ENCODE measurements at regions not wholly inside any gene's neighbourhood (a gene's known extent, or its start where the extent isn't known, plus 50 kb on each side); places are given as distances from the start of the nearest gene placed in this dataset.

DNA sequence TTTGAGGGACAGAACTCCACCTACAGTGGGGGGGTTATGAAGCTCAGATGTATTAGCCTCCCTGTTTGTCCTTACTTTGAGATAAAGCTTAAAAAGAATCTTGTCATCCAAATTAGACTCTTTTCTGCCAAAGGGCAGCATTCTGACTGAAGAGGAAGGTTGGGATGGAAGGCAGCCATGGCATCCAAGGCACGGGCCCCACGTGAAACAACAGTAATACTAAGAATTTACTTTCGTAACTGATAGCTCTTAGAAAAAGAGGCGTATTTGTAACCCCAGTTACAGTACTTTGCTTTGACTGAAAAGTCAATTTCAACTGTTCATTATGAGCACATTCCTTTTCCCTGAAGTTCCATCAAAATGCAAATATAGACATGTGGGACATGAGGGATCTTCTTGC, 168.5 kb downstream of the ARRDC3 start:
- Histone ChIP-seq H3K4me3 (ENCODE audit: insufficient read depth, low read depth, low read length) (no peak overlapping the region), H3K9me3 (ENCODE audit: insufficient read depth, low read depth, low read length) (no peaks in the 10 kb centered on the region), H3K4me2 (ENCODE audit: low read length) (no peak overlapping the region), H3K4me1 (ENCODE audit: insufficient read depth, low read length) (peaks cover 11% of the 10 kb centered on the region), H3K9ac (ENCODE audit: low read length) (no peak overlapping the region), H3K27ac (ENCODE audit: low read depth, low read length) (no peak overlapping the region), H4K20me1 (ENCODE audit: insufficient read depth, low read length) (no peaks in the 10 kb centered on the region), H3K27me3 (ENCODE audit: insufficient read depth, low read length) (no peaks in the 10 kb centered on the region), H2AFZ (ENCODE audit: low read depth, low read length) (no peak overlapping the region), H3K79me2 (ENCODE audit: insufficient read depth, low read length) (no peaks in the 10 kb centered on the region), H3K36me3 (ENCODE audit: insufficient read depth, low read length) (no peaks in the 10 kb centered on the region)
- no peak for FAIRE-seq
- Mint-ChIP-seq H3K27me3 (ENCODE audit: low read depth, unreplicated experiment) (no peaks in the 10 kb centered on the region), H3K4me3 (ENCODE audit: unreplicated experiment) (no peak overlapping the region), H3K27ac (ENCODE audit: unreplicated experiment) (no peak overlapping the region), H3K9me3 (ENCODE audit: unreplicated experiment) (no peaks in the 10 kb centered on the region), H3K36me3 (ENCODE audit: low read depth, unreplicated experiment) (no peaks in the 10 kb centered on the region), H3K4me1 (ENCODE audit: low read depth, unreplicated experiment) (peaks cover 12% of the 10 kb centered on the region)
- no peak for DNase-seq (ENCODE audit: low read depth)
- TF ChIP-seq, protein P1, sequence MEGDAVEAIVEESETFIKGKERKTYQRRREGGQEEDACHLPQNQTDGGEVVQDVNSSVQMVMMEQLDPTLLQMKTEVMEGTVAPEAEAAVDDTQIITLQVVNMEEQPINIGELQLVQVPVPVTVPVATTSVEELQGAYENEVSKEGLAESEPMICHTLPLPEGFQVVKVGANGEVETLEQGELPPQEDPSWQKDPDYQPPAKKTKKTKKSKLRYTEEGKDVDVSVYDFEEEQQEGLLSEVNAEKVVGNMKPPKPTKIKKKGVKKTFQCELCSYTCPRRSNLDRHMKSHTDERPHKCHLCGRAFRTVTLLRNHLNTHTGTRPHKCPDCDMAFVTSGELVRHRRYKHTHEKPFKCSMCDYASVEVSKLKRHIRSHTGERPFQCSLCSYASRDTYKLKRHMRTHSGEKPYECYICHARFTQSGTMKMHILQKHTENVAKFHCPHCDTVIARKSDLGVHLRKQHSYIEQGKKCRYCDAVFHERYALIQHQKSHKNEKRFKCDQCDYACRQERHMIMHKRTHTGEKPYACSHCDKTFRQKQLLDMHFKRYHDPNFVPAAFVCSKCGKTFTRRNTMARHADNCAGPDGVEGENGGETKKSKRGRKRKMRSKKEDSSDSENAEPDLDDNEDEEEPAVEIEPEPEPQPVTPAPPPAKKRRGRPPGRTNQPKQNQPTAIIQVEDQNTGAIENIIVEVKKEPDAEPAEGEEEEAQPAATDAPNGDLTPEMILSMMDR (IDR thresholded peaks at IDR 0.05; ENCODE audit: insufficient read depth, low read depth, low read length), result no peak
- no peak for TF ChIP-seq EZH2 (IDR thresholded peaks at IDR 0.05; ENCODE audit: insufficient read depth, low read length)

Data from astrocyte (in vitro differentiated cells and primary cell).